ENCODE measurements at regions not wholly inside any gene's neighbourhood (a gene's known extent, or its start where the extent isn't known, plus 50 kb on each side); places are given as distances from the start of the nearest gene placed in this dataset.

DNA sequence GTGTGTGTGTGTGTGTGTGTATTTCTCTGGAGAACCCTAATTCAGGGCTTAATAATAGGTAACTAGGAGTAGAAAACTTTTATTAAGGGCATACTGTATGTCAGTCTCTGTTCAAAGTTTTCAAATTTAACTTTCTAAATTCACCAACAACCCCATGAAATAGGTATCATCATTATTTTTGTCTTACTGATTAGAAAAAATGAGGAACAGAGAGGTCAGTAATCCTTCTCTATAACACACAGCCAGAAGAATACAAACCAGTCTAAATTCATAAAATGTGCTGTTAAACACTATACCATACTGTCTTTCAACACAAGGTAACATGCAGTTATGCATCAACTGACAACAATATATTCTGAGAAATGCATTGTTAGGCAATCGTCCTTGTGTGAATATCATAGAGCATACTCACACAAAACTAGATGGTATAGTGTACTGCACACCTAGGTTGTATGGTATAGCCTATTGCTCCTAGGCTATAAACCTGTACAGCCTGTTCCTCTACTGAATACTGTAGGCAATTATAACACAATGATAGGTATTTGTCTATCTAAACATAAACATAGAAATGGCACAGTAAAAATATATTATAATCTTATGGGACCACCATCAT lies 143.1 kb downstream of the PTH2R start:
- no peak overlapping the region for H2BK120ac ChIP-seq (ENCODE audit: low read depth, low read length)
- H3K18ac ChIP-seq (ENCODE audit: low read depth in 1 of 2, low read length in 2 of 2), result no peak overlapping the region
- no peak overlapping the region for H3K4me2 ChIP-seq (ENCODE audit: low read length, poor library complexity, severe bottlenecking)
- no peak overlapping the region for H2AFZ ChIP-seq (ENCODE audit: low read depth, low read length)
- DNase-seq, result no peak
- no peak overlapping the region for H3K14ac ChIP-seq (ENCODE audit: low read length in 2 of 2)
- peaks cover 4% of the 10 kb centered on the region for H3K9me3 ChIP-seq (ENCODE audit: control insufficient read depth, low read length)
- no peaks in the 10 kb centered on the region for H3K4me1 ChIP-seq (ENCODE audit: control insufficient read depth, insufficient read depth, low read depth, low read length)
- H2BK15ac ChIP-seq (ENCODE audit: low read depth, poor library complexity, severe bottlenecking), result no peak overlapping the region
- no peak overlapping the region for H3K9ac ChIP-seq (ENCODE audit: low read length)
- no peak overlapping the region for H3K4me3 ChIP-seq (ENCODE audit: insufficient read depth in 1 of 2, low read depth in 1 of 2, low read length in 2 of 2)
- H4K91ac ChIP-seq (ENCODE audit: low read length), result no peak overlapping the region
- no peak overlapping the region for H3K23ac ChIP-seq (ENCODE audit: low read length in 2 of 2)
- WGBS, result no CpG with 5 or more reads among the region's 1 CpG
- H3K36me3 ChIP-seq (ENCODE audit: control insufficient read depth in 1 of 2, insufficient read depth in 2 of 2, low read depth in 1 of 2, low read length in 2 of 2), result no peaks in the 10 kb centered on the region
- H3K79me1 ChIP-seq (replicated peaks; ENCODE audit: low read length, poor library complexity, severe bottlenecking), result no peaks in the 10 kb centered on the region
- H3K4ac ChIP-seq (ENCODE audit: low read depth in 1 of 2, low read length in 2 of 2), result no peak overlapping the region
- no peak overlapping the region for H2AK5ac ChIP-seq (ENCODE audit: low read length, severe bottlenecking)
- no peak overlapping the region for H4K8ac ChIP-seq (ENCODE audit: low read length)
- H3K27ac ChIP-seq (ENCODE audit: low read length, poor library complexity, severe bottlenecking), result no peak overlapping the region
- H2BK12ac ChIP-seq (ENCODE audit: low read length in 2 of 2), result no peak overlapping the region
- H3K27me3 ChIP-seq (ENCODE audit: control insufficient read depth in 1 of 2, insufficient read depth in 1 of 2, low read length in 2 of 2), result no peaks in the 10 kb centered on the region
- H2BK5ac ChIP-seq (ENCODE audit: low read depth, low read length, poor library complexity, severe bottlenecking), result no peak overlapping the region

DNA sequence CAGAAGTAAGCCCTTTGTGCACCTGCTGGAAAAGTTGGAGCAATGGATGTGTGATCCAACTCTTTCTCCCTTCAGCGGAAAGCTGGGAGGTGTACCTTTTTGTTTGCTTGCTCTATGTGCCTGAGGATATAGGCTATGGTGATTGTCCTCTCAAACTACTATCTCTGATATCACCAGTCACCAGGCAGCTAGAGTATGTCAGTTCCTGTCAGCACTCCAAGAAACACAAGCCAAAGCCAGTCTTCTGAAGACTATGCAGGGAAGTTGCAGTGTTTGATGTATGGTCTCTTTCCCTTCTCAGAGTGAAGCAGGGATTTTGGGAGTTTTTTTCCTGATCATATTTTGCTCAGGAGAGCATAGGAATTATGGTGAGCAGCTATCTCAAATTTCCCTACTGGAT lies 146.4 kb downstream of the PTH2R start:
- H3K4me2 ChIP-seq (ENCODE audit: low read length, poor library complexity, severe bottlenecking), result no peak overlapping the region
- no peak for DNase-seq
- H3K27ac ChIP-seq (ENCODE audit: low read length, poor library complexity, severe bottlenecking), result no peak overlapping the region
- no peak overlapping the region for H3K4me3 ChIP-seq (ENCODE audit: insufficient read depth in 1 of 2, low read depth in 1 of 2, low read length in 2 of 2)
- H3K27me3 ChIP-seq (ENCODE audit: control insufficient read depth in 1 of 2, insufficient read depth in 1 of 2, low read length in 2 of 2), result no peaks in the 10 kb centered on the region
- H3K4ac ChIP-seq (ENCODE audit: low read depth in 1 of 2, low read length in 2 of 2), result no peak overlapping the region
- H3K18ac ChIP-seq (ENCODE audit: low read depth in 1 of 2, low read length in 2 of 2), result no peak overlapping the region
- H3K23ac ChIP-seq (ENCODE audit: low read length in 2 of 2), result no peak overlapping the region
- no peak overlapping the region for H2BK12ac ChIP-seq (ENCODE audit: low read length in 2 of 2)
- H2BK120ac ChIP-seq (ENCODE audit: low read depth, low read length), result no peak overlapping the region
- no peak overlapping the region for H2BK5ac ChIP-seq (ENCODE audit: low read depth, low read length, poor library complexity, severe bottlenecking)
- H2AK5ac ChIP-seq (ENCODE audit: low read length, severe bottlenecking), result no peak overlapping the region
- H3K9ac ChIP-seq (ENCODE audit: low read length), result no peak overlapping the region
- H3K14ac ChIP-seq (ENCODE audit: low read length in 2 of 2), result no peak overlapping the region
- no peak overlapping the region for H4K8ac ChIP-seq (ENCODE audit: low read length)
- no peaks in the 10 kb centered on the region for H3K36me3 ChIP-seq (ENCODE audit: control insufficient read depth in 1 of 2, insufficient read depth in 2 of 2, low read depth in 1 of 2, low read length in 2 of 2)
- H3K79me1 ChIP-seq (replicated peaks; ENCODE audit: low read length, poor library complexity, severe bottlenecking), result no peaks in the 10 kb centered on the region
- WGBS, result no CpG with 5 or more reads among the region's 1 CpG
- no peak overlapping the region for H2BK15ac ChIP-seq (ENCODE audit: low read depth, poor library complexity, severe bottlenecking)
- H4K91ac ChIP-seq (ENCODE audit: low read length), result no peak overlapping the region
- H2AFZ ChIP-seq (ENCODE audit: low read depth, low read length), result no peak overlapping the region
- H3K4me1 ChIP-seq (ENCODE audit: control insufficient read depth, insufficient read depth, low read depth, low read length), result no peaks in the 10 kb centered on the region
- peaks cover 4% of the 10 kb centered on the region for H3K9me3 ChIP-seq (ENCODE audit: control insufficient read depth, low read length)

DNA sequence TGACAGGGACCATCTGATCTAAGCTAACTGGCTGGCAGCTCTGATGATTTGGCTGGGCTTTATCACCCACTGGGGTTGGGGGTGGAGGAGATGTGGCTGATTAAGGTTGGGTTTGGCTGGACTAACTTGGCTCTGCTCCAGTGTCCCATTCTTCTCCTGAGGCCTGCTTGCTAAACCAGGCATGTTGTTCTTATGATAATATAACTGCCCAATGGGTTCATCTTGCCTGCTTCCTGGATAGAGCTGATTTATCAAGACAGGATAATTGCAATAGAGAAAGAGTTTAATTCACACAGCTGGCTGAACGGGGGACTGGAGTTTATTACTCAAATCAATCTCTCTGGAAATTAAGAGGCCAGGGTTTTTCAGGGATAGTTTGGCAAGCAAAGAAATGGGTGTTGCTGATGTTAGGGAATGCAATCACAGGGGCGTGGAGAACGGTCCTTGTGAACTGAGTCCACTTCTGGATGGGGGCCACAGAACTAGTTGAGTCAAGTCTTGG lies 150.4 kb downstream of the PTH2R start:
- Histone ChIP-seq H3K79me1 (replicated peaks; ENCODE audit: low read length, poor library complexity, severe bottlenecking) (no peaks in the 10 kb centered on the region), H3K27ac (ENCODE audit: low read length, poor library complexity, severe bottlenecking) (no peak overlapping the region), H3K36me3 (ENCODE audit: control insufficient read depth in 1 of 2, insufficient read depth in 2 of 2, low read depth in 1 of 2, low read length in 2 of 2) (no peaks in the 10 kb centered on the region), H3K4me2 (ENCODE audit: low read length, poor library complexity, severe bottlenecking) (no peak overlapping the region), H2AK5ac (ENCODE audit: low read length, severe bottlenecking) (no peak overlapping the region), H4K91ac (ENCODE audit: low read length) (no peak overlapping the region), H2BK12ac (ENCODE audit: low read length in 2 of 2) (no peak overlapping the region), H3K4me3 (ENCODE audit: insufficient read depth in 1 of 2, low read depth in 1 of 2, low read length in 2 of 2) (no peak overlapping the region), H4K8ac (ENCODE audit: low read length) (no peak overlapping the region), H2BK5ac (ENCODE audit: low read depth, low read length, poor library complexity, severe bottlenecking) (no peak overlapping the region), H3K9me3 (ENCODE audit: control insufficient read depth, low read length) (no peaks in the 10 kb centered on the region), H3K23ac (ENCODE audit: low read length in 2 of 2) (no peak overlapping the region), H3K4ac (ENCODE audit: low read depth in 1 of 2, low read length in 2 of 2) (no peak overlapping the region), H3K4me1 (ENCODE audit: control insufficient read depth, insufficient read depth, low read depth, low read length) (no peaks in the 10 kb centered on the region), H2BK15ac (ENCODE audit: low read depth, poor library complexity, severe bottlenecking) (no peak overlapping the region), H3K18ac (ENCODE audit: low read depth in 1 of 2, low read length in 2 of 2) (no peak overlapping the region), H3K9ac (ENCODE audit: low read length) (no peak overlapping the region), H2BK120ac (ENCODE audit: low read depth, low read length) (no peak overlapping the region), H2AFZ (ENCODE audit: low read depth, low read length) (no peak overlapping the region), H3K14ac (ENCODE audit: low read length in 2 of 2) (no peak overlapping the region), H3K27me3 (ENCODE audit: control insufficient read depth in 1 of 2, insufficient read depth in 1 of 2, low read length in 2 of 2) (no peaks in the 10 kb centered on the region)
- DNase-seq, result no peak
- 84% methylated on average over 3 of the region's 3 CpGs for WGBS

DNA sequence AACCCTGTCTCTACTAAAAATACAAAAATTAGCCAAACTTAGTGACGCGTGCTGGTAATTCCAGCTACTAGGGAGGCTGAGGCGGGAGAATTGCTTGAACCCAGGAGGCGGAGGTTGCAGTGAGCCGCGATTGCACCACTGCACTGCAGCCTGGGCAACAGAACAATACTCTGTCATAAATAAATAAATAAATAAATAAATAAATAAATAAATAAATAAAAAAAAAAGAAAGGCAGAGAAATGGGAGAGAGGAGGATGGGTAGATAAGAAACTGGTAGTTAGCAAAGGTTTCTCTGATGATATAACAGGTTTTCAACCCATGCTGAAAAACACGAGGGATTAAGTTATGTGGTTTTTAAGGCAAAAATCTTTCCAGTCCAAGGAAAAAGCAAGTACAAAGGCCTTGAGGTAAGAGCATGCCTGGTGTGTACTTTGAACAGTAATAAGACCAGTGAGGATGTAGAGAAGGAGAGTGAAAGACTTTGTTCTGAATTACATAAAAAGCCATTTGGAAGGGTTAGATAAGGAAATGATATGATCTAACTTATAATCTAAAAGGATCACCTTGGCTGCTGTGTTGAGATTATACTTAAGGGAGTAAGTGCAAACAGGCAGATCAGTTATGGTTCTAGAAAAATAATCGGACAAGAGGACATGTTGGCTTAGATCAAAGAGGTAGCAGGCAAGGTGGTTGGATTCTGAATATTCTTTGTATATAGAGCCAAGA lies 159.3 kb downstream of the PTH2R start:
- no peak overlapping the region for H2BK12ac ChIP-seq (ENCODE audit: low read length in 2 of 2)
- peaks cover 0 to 7% of the 10 kb centered on the region in 2 experiments for H3K27me3 ChIP-seq (ENCODE audit: control insufficient read depth in 1 of 2, insufficient read depth in 1 of 2, low read length in 2 of 2)
- H3K4me3 ChIP-seq (ENCODE audit: insufficient read depth in 1 of 2, low read depth in 1 of 2, low read length in 2 of 2), result no peak overlapping the region
- no peaks in the 10 kb centered on the region for H3K36me3 ChIP-seq (ENCODE audit: control insufficient read depth in 1 of 2, insufficient read depth in 2 of 2, low read depth in 1 of 2, low read length in 2 of 2)
- DNase-seq, result no peak
- no peaks in the 10 kb centered on the region for H3K4me1 ChIP-seq (ENCODE audit: control insufficient read depth, insufficient read depth, low read depth, low read length)
- no peaks in the 10 kb centered on the region for H3K79me1 ChIP-seq (replicated peaks; ENCODE audit: low read length, poor library complexity, severe bottlenecking)
- H4K91ac ChIP-seq (ENCODE audit: low read length), result no peak overlapping the region
- H3K14ac ChIP-seq (ENCODE audit: low read length in 2 of 2), result no peak overlapping the region
- H4K8ac ChIP-seq (ENCODE audit: low read length), result no peak overlapping the region
- no peak overlapping the region for H2BK120ac ChIP-seq (ENCODE audit: low read depth, low read length)
- no peak overlapping the region for H2BK15ac ChIP-seq (ENCODE audit: low read depth, poor library complexity, severe bottlenecking)
- no peak overlapping the region for H3K4me2 ChIP-seq (ENCODE audit: low read length, poor library complexity, severe bottlenecking)
- no peak overlapping the region for H2BK5ac ChIP-seq (ENCODE audit: low read depth, low read length, poor library complexity, severe bottlenecking)
- H3K18ac ChIP-seq (ENCODE audit: low read depth in 1 of 2, low read length in 2 of 2), result no peak overlapping the region
- no peak overlapping the region for H3K9ac ChIP-seq (ENCODE audit: low read length)
- no peak overlapping the region for H3K27ac ChIP-seq (ENCODE audit: low read length, poor library complexity, severe bottlenecking)
- H2AK5ac ChIP-seq (ENCODE audit: low read length, severe bottlenecking), result no peak overlapping the region
- no peak overlapping the region for H3K4ac ChIP-seq (ENCODE audit: low read depth in 1 of 2, low read length in 2 of 2)
- peaks cover 7% of the 10 kb centered on the region for H3K9me3 ChIP-seq (ENCODE audit: control insufficient read depth, low read length)
- WGBS, result 59% methylated on average over 2 of the region's 8 CpGs
- H3K23ac ChIP-seq (ENCODE audit: low read length in 2 of 2), result no peak overlapping the region
- no peak overlapping the region for H2AFZ ChIP-seq (ENCODE audit: low read depth, low read length)
